ENCODE measurements at regions not wholly inside any gene's neighbourhood (a gene's known extent, or its start where the extent isn't known, plus 50 kb on each side); places are given as distances from the start of the nearest gene placed in this dataset.
A peak's percentile ranks its signal among the peaks of the same experiment; 100 is the strongest.

- no peak overlapping the region for H2AFZ ChIP-seq (ENCODE audit: low read length)
- no peaks in the 10 kb centered on the region for H3K36me3 ChIP-seq (ENCODE audit: control insufficient read depth, insufficient read depth, low read length)
- no peak for DNase-seq (ENCODE audit: low read depth in 2 of 2)
- TF ChIP-seq EZH2 (IDR thresholded peaks at IDR 0.05; ENCODE audit: low read length, missing control alignments) = no peak
- H3K4me3 ChIP-seq (replicated peaks in 1 of 4; ENCODE audit: control extremely low read depth in 1 of 4, insufficient read depth in 1 of 4, low read depth in 3 of 4, low read length in 4 of 4) = no peak overlapping the region
- H3K9me3 ChIP-seq (ENCODE audit: control insufficient read depth, insufficient read depth, low read depth, low read length) = no peaks in the 10 kb centered on the region
- H3K4me1 ChIP-seq (ENCODE audit: control insufficient read depth, extremely low read depth, insufficient read depth, low read length) = no peaks in the 10 kb centered on the region
- no peak overlapping the region for H3K9ac ChIP-seq (ENCODE audit: insufficient read depth, low read length)
- no peaks in the 10 kb centered on the region for H4K20me1 ChIP-seq (ENCODE audit: control insufficient read depth, extremely low read depth, insufficient read depth, low read length)
- peaks cover 3% of the 10 kb centered on the region for H3K27me3 ChIP-seq (ENCODE audit: control insufficient read depth, insufficient read depth, low read length)
- H3K79me2 ChIP-seq (ENCODE audit: control insufficient read depth, insufficient read depth, low read length) = no peaks in the 10 kb centered on the region
- no peak overlapping the region for H3K27ac ChIP-seq (ENCODE audit: insufficient read depth, low read length)
- H3K4me2 ChIP-seq (ENCODE audit: extremely low read depth, insufficient read depth, low read length) = no peak overlapping the region
Measured at GRCh38 chr2:234326694-234327093, 170.2 kb downstream of the ARL4C start.

- H3K9me3 ChIP-seq (ENCODE audit: control insufficient read depth, insufficient read depth, low read depth, low read length) = no peaks in the 10 kb centered on the region
- DNase-seq (ENCODE audit: low read depth in 2 of 2) = peak in 1 of 2 donors; percentile 47
- H3K36me3 ChIP-seq (ENCODE audit: control insufficient read depth, insufficient read depth, low read length) = no peaks in the 10 kb centered on the region
- H3K4me3 ChIP-seq (replicated peaks in 1 of 4; ENCODE audit: control extremely low read depth in 1 of 4, insufficient read depth in 1 of 4, low read depth in 3 of 4, low read length in 4 of 4) = no peak overlapping the region
- no peak overlapping the region for H3K27ac ChIP-seq (ENCODE audit: insufficient read depth, low read length)
- no peaks in the 10 kb centered on the region for H3K27me3 ChIP-seq (ENCODE audit: control insufficient read depth, insufficient read depth, low read length)
- no peaks in the 10 kb centered on the region for H4K20me1 ChIP-seq (ENCODE audit: control insufficient read depth, extremely low read depth, insufficient read depth, low read length)
- no peaks in the 10 kb centered on the region for H3K79me2 ChIP-seq (ENCODE audit: control insufficient read depth, insufficient read depth, low read length)
- no peak overlapping the region for H2AFZ ChIP-seq (ENCODE audit: low read length)
- H3K9ac ChIP-seq (ENCODE audit: insufficient read depth, low read length) = no peak overlapping the region
- H3K4me1 ChIP-seq (ENCODE audit: control insufficient read depth, extremely low read depth, insufficient read depth, low read length) = no peaks in the 10 kb centered on the region
- no peak for TF ChIP-seq EZH2 (IDR thresholded peaks at IDR 0.05; ENCODE audit: low read length, missing control alignments)
- TF ChIP-seq, protein P1, sequence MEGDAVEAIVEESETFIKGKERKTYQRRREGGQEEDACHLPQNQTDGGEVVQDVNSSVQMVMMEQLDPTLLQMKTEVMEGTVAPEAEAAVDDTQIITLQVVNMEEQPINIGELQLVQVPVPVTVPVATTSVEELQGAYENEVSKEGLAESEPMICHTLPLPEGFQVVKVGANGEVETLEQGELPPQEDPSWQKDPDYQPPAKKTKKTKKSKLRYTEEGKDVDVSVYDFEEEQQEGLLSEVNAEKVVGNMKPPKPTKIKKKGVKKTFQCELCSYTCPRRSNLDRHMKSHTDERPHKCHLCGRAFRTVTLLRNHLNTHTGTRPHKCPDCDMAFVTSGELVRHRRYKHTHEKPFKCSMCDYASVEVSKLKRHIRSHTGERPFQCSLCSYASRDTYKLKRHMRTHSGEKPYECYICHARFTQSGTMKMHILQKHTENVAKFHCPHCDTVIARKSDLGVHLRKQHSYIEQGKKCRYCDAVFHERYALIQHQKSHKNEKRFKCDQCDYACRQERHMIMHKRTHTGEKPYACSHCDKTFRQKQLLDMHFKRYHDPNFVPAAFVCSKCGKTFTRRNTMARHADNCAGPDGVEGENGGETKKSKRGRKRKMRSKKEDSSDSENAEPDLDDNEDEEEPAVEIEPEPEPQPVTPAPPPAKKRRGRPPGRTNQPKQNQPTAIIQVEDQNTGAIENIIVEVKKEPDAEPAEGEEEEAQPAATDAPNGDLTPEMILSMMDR (conservative IDR thresholded peaks at IDR 0.05 in 1 of 2, IDR thresholded peaks at IDR 0.05 in 1 of 2; ENCODE audit: low read depth in 1 of 2, low read length in 2 of 2) = no peak
- no peak overlapping the region for H3K4me2 ChIP-seq (ENCODE audit: extremely low read depth, insufficient read depth, low read length)
Measured at GRCh38 chr2:234324116-234324515, 172.8 kb downstream of the ARL4C start.

GRCh38 chr2:234322766-234323465 lies 174.0 kb downstream of the ARL4C start:
- H4K20me1 ChIP-seq (ENCODE audit: control insufficient read depth, extremely low read depth, insufficient read depth, low read length) = no peaks in the 10 kb centered on the region
- no peaks in the 10 kb centered on the region for H3K4me1 ChIP-seq (ENCODE audit: control insufficient read depth, extremely low read depth, insufficient read depth, low read length)
- no peak overlapping the region for H3K4me2 ChIP-seq (ENCODE audit: extremely low read depth, insufficient read depth, low read length)
- no peak for DNase-seq (ENCODE audit: low read depth in 2 of 2)
- no peaks in the 10 kb centered on the region for H3K27me3 ChIP-seq (ENCODE audit: control insufficient read depth, insufficient read depth, low read length)
- no peaks in the 10 kb centered on the region for H3K79me2 ChIP-seq (ENCODE audit: control insufficient read depth, insufficient read depth, low read length)
- H3K9ac ChIP-seq (ENCODE audit: insufficient read depth, low read length) = no peak overlapping the region
- H3K36me3 ChIP-seq (ENCODE audit: control insufficient read depth, insufficient read depth, low read length) = no peaks in the 10 kb centered on the region
- no peak overlapping the region for H2AFZ ChIP-seq (ENCODE audit: low read length)
- H3K9me3 ChIP-seq (ENCODE audit: control insufficient read depth, insufficient read depth, low read depth, low read length) = no peaks in the 10 kb centered on the region
- no peak overlapping the region for H3K4me3 ChIP-seq (replicated peaks in 1 of 4; ENCODE audit: control extremely low read depth in 1 of 4, insufficient read depth in 1 of 4, low read depth in 3 of 4, low read length in 4 of 4)
- TF ChIP-seq, protein P1 (conservative IDR thresholded peaks at IDR 0.05 in 1 of 2, IDR thresholded peaks at IDR 0.05 in 1 of 2; ENCODE audit: low read depth in 1 of 2, low read length in 2 of 2) = no peak
- no peak for TF ChIP-seq EZH2 (IDR thresholded peaks at IDR 0.05; ENCODE audit: low read length, missing control alignments)
- no peak overlapping the region for H3K27ac ChIP-seq (ENCODE audit: insufficient read depth, low read length)

Measured in fibroblast of lung (primary cell).